A549 (cell line): ENCODE measurements at regions not wholly inside any gene's neighbourhood (a gene's known extent, or its start where the extent isn't known, plus 50 kb on each side); places are given as distances from the start of the nearest gene placed in this dataset.

ENCODE experiments used
- ATAC-seq, 2 experiments: fragments of 200-7000 bp in 1 of 2; fragments of >200 bp in 1 of 2; cut with Nextera tagmentation in 1 of 2; cut with Tn5 transposase in 1 of 2; 3 replicates each; pipeline versions ENCODE4 v1.8.0 to v1.9.1; 2018 to 2020; ENCODE audit warnings: mild to moderate bottlenecking in 1 of 2, moderate library complexity in 1 of 2
- CTCF ChIA-PET: fragments of 300-600 bp; sonication (Branson Sonifier 250); formaldehyde crosslinking; extraction: SDS; loops from one replicate; lab custom pipeline; 2021; ENCODE audit warnings: antibody characterized with exemption, inconsistent platforms; lab: Yijun Ruan, JAX
- POLR2A ChIA-PET: fragments of 350-600 bp; formaldehyde crosslinking; extraction: SDS; loops from one replicate; lab custom pipeline; 2021; ENCODE audit warnings: antibody characterized with exemption, inconsistent platforms; lab: Yijun Ruan, JAX
- DNase-seq, 2 experiments: peaks; one replicate each; pipeline versions ENCODE4 v3.0.0 to v3.0.0-alpha.2; 2011 to 2016; ENCODE audit warnings: low read depth in 1 of 2, low spot score in 1 of 2
- FAIRE-seq: peaks from 2 replicates; lab custom pipeline; 2011; peaks lifted over from hg19 to GRCh38; lab: Jason Lieb, UNC
- H3K27ac ChIP-seq, 2 experiments: fragments of >200 bp; sonication (Bioruptor Twin); formaldehyde crosslinking; 3 replicates each; pipeline ENCODE4 v1.5.1; 2016 to 2017
- H3K4me1 ChIP-seq: fragments of >200 bp; sonication (Bioruptor Twin); formaldehyde crosslinking; 3 replicates; pipeline ENCODE4 v1.6.1; 2016
- H3K4me2 ChIP-seq: fragments of >200 bp; sonication (Bioruptor Twin); formaldehyde crosslinking; 3 replicates; pipeline ENCODE4 v1.6.1; 2016
- H3K4me3 ChIP-seq: fragments of >200 bp; sonication (Bioruptor Twin); formaldehyde crosslinking; 3 replicates; pipeline ENCODE4 v1.5.1; 2016
- H3K9me3 ChIP-seq: fragments of >200 bp; sonication (Bioruptor Twin); formaldehyde crosslinking; 3 replicates; pipeline ENCODE4 v1.6.1; 2016
- BCL3 ChIP-seq: fragments of >200 bp; sonication (Bioruptor Twin); formaldehyde crosslinking; IDR thresholded peaks from 3 replicates; pipeline ENCODE4 v1.6.1; 2016
- CHD2 ChIP-seq: fragments of 150-350 bp; IDR thresholded peaks from 2 replicates; pipeline ENCODE4 v1.6.1; 2014; ENCODE audit warnings: low read length; ENCODE audit not compliant: partially characterized antibody
- CHD4 ChIP-seq: fragments of 200-600 bp; sonication (generic); IDR thresholded peaks from 2 replicates; pipeline ENCODE4 v1.6.1; 2016; ENCODE audit warnings: antibody characterized with exemption, mild to moderate bottlenecking, borderline replicate concordance
- CTCF ChIP-seq: fragments of >200 bp; sonication (Bioruptor Twin); formaldehyde crosslinking; IDR thresholded peaks from 3 replicates; pipeline ENCODE4 v1.5.1; 2016
- ELK1 ChIP-seq: fragments of 150-350 bp; IDR thresholded peaks from 2 replicates; pipeline ENCODE4 v1.6.1; 2014; ENCODE audit warnings: low read depth, mild to moderate bottlenecking, low read length
- FOSL2 ChIP-seq, 2 experiments: fragments of 450-650 bp in 1 of 2; fragments of >200 bp in 1 of 2; sonication (Bioruptor Twin) in 1 of 2; formaldehyde crosslinking; IDR thresholded peaks; 2 replicates each; pipeline versions ENCODE4 v1.5.0 to v1.6.1; 2016 to 2020; ENCODE audit warnings: mild to moderate bottlenecking in 1 of 2, moderate library complexity in 1 of 2
- HOXB13 ChIP-seq: fragments of 250-450 bp; sonication (Bioruptor Pico); IDR thresholded peaks from 2 replicates; pipeline ENCODE4 v1.5.0; 2020; ENCODE audit warnings: low read depth, mild to moderate bottlenecking, moderate library complexity
- KDM1A ChIP-seq: fragments of 200-600 bp; sonication (generic); IDR thresholded peaks from 2 replicates; pipeline ENCODE4 v1.6.1; 2016; ENCODE audit warnings: low read depth, mild to moderate bottlenecking
- MAFK ChIP-seq: fragments of 450-650 bp; IDR thresholded peaks from 2 replicates; pipeline ENCODE4 v1.6.1; 2014; ENCODE audit not compliant: partially characterized antibody
- REST ChIP-seq: fragments of 200-600 bp; sonication (generic); IDR thresholded peaks from 2 replicates; pipeline ENCODE4 v1.6.1; 2016; ENCODE audit warnings: antibody characterized with exemption, mild to moderate bottlenecking, moderate library complexity
- RFX5 ChIP-seq: fragments of 450-650 bp; IDR thresholded peaks from 2 replicates; pipeline ENCODE4 v1.7.1; 2014; ENCODE audit warnings: antibody characterized with exemption, mild to moderate bottlenecking, moderate library complexity
- SREBF2 ChIP-seq: fragments of 450-650 bp; IDR thresholded peaks from 2 replicates; pipeline ENCODE4 v1.6.1; 2014; ENCODE audit warnings: mild to moderate bottlenecking, moderate library complexity
- TP53 ChIP-seq: fragments of 250-450 bp; sonication (Bioruptor Pico); IDR thresholded peaks from 2 replicates; pipeline ENCODE4 v1.5.0; 2021; ENCODE audit warnings: mild to moderate bottlenecking, moderate library complexity
- USF2 ChIP-seq: fragments of 450-650 bp; IDR thresholded peaks from 2 replicates; pipeline ENCODE4 v1.6.1; 2014; ENCODE audit warnings: antibody characterized with exemption
- ZC3H11A ChIP-seq: fragments of 450-650 bp; IDR thresholded peaks from 2 replicates; pipeline ENCODE4 v1.6.1; 2014; ENCODE audit warnings: antibody characterized with exemption, mild to moderate bottlenecking
- ZSCAN20 ChIP-seq: fragments of 250-450 bp; sonication (Bioruptor Pico); IDR thresholded peaks from 2 replicates; pipeline ENCODE4 v1.8.0; 2022; ENCODE audit warnings: mild to moderate bottlenecking, moderate library complexity
- WGBS: methylation state at CpG from one replicate; pipeline ENCODE4 v1.1.6; 2017; ENCODE audit errors: missing lambda C conversion rate; 5-methylcytosine and 5-hydroxymethylcytosine counted together

GRCh38 chr3:8205881-8206280 lies 295.7 kb upstream of the LMCD1 start:
- Histone ChIP-seq H3K4me1 (no peaks in the 10 kb centered on the region), H3K4me3 (no peak overlapping the region), H3K4me2 (no peak overlapping the region), H3K27ac (no peak overlapping the region), H3K9me3 (no peaks in the 10 kb centered on the region)
- CTCF ChIA-PET = interaction anchor here (1.5 kb wide), 1 partner anchor 110 kb away, joined by 3 read pairs; no protein-coding TSS in a partner anchor
- FAIRE-seq (no peak), ATAC-seq (no peak), DNase-seq (no peak)
- 12% methylated on average over 2 of the region's 2 CpGs for WGBS
- no peak for TF ChIP-seq ZSCAN20 (CRISPR knock-in tag)
- TF ChIP-seq CTCF = no peak
- no peak for TF ChIP-seq FOSL2 (IDR thresholded peaks at IDR 0.05)
- TF ChIP-seq FOSL2 (CRISPR knock-in tag; IDR thresholded peaks at IDR 0.05) = no peak
- TF ChIP-seq KDM1A = no peak
- no peak for TF ChIP-seq TP53 (CRISPR knock-in tag)
- TF ChIP-seq CHD4 = no peak
- TF ChIP-seq SREBF2 = no peak
- no peak for TF ChIP-seq BCL3
- TF ChIP-seq HOXB13 = no peak
- TF ChIP-seq CHD2 = no peak
- no peak for TF ChIP-seq USF2
- POLR2A ChIA-PET = no interaction called here

GRCh38 chr3:8206971-8207617 lies 294.5 kb upstream of the LMCD1 start:
- ChIA-PET CTCF (interaction anchor here (1.0 kb wide), 1 partner anchor 12 kb away, joined by 3 read pairs; no protein-coding TSS in a partner anchor), POLR2A (no interaction called here)
- 38% methylated on average over 3 of the region's 3 CpGs for WGBS
- Histone ChIP-seq H3K27ac (no peak overlapping the region), H3K4me1 (no peaks in the 10 kb centered on the region), H3K4me2 (no peak overlapping the region), H3K9me3 (no peaks in the 10 kb centered on the region), H3K4me3 (no peak overlapping the region)
- TF ChIP-seq MAFK = no peak
- TF ChIP-seq REST = no peak
- ATAC-seq = no peak
- no peak for DNase-seq
- no peak for FAIRE-seq

GRCh38 chr3:8210882-8211341 lies 290.7 kb upstream of the LMCD1 start:
- no peak for ATAC-seq
- CTCF ChIA-PET = interaction anchor here (0.8 to 1.8 kb wide), 2 partner anchors 29 to 206 kb away, joined by 4 to 5 read pairs; no protein-coding TSS in a partner anchor
- Histone ChIP-seq H3K4me2 (no peak overlapping the region), H3K4me3 (no peak overlapping the region), H3K4me1 (no peaks in the 10 kb centered on the region), H3K27ac (no peak overlapping the region), H3K9me3 (no peaks in the 10 kb centered on the region)
- POLR2A ChIA-PET = no interaction called here
- 21% methylated on average over 2 of the region's 2 CpGs for WGBS
- TF ChIP-seq RFX5 = no peak
- no peak for TF ChIP-seq ZC3H11A
- TF ChIP-seq ELK1 = no peak
- TF ChIP-seq, all 56 proteins: peak for 0
- no peak for DNase-seq
- FAIRE-seq = no peak
